Mucosa of descending colon (tissue), 3 donors: ENCODE measurements at regions not wholly inside any gene's neighbourhood (a gene's known extent, or its start where the extent isn't known, plus 50 kb on each side); places are given as distances from the start of the nearest gene placed in this dataset.
"Not testable (repeated sequence)": the region's sequence is repeated elsewhere in the genome, so short reads cannot be mapped to it uniquely, and the experiment has no call there.

ENCODE experiments used
- ATAC-seq: fragments of 200-7000 bp; cut with Tn5 transposase; one replicate; pipeline ENCODE4 v1.9.1; 2020; ENCODE audit warnings: mild to moderate bottlenecking, moderate library complexity
- DNase-seq, 3 donors: peaks; one replicate each; pipeline ENCODE4 v3.0.0-alpha.2; 2020
- H3K36me3 ChIP-seq: fragments of 200-600 bp; one replicate; pipeline ENCODE4 v1.8.0; 2021; ENCODE audit warnings: low read depth, mild to moderate bottlenecking
- H3K4me1 ChIP-seq: fragments of 200-600 bp; one replicate; pipeline ENCODE4 v1.8.0; 2021; ENCODE audit warnings: low read depth, mild to moderate bottlenecking
- H3K4me3 ChIP-seq: fragments of 200-600 bp; one replicate; pipeline ENCODE4 v1.8.0; 2021; ENCODE audit warnings: mild to moderate bottlenecking
- H3K9me3 ChIP-seq: fragments of 200-600 bp; one replicate; pipeline ENCODE4 v1.8.0; 2021; ENCODE audit warnings: mild to moderate bottlenecking
- intact Hi-C, 2 donors: fragments of 100-400 bp; cut with DNase I in 1 of 2; cut with micrococcal nuclease in 1 of 2; formaldehyde crosslinking; loops; one replicate each; pipeline versions ENCODE4 v1.11.0 to v1.11.1; 2022; cut with DNase I, micrococcal nuclease
- TF ChIP-seq, protein P1 (sequence below): fragments of 200-600 bp; IDR thresholded peaks from one replicate; pipeline ENCODE4 v1.8.0; 2022; ENCODE audit warnings: antibody characterized with exemption, mild to moderate bottlenecking
- donor health status: DM: no; HTN: no; CAD: no; lungs with moderate emphysema.
- donor health status: DM: no; HTN: no; CAD: no.
- donor health status: DM: no; HTN: yes; CAD: no.

GRCh38 chr6:4250645-4251044 lies 115.3 kb upstream of the ECI2 start:
- peaks cover 5% of the 10 kb centered on the region for H3K4me1 ChIP-seq
- no peak for DNase-seq
- no peak overlapping the region for H3K4me3 ChIP-seq
- no peak for ATAC-seq
- H3K36me3 ChIP-seq, result no peaks in the 10 kb centered on the region
- TF ChIP-seq, protein P1, sequence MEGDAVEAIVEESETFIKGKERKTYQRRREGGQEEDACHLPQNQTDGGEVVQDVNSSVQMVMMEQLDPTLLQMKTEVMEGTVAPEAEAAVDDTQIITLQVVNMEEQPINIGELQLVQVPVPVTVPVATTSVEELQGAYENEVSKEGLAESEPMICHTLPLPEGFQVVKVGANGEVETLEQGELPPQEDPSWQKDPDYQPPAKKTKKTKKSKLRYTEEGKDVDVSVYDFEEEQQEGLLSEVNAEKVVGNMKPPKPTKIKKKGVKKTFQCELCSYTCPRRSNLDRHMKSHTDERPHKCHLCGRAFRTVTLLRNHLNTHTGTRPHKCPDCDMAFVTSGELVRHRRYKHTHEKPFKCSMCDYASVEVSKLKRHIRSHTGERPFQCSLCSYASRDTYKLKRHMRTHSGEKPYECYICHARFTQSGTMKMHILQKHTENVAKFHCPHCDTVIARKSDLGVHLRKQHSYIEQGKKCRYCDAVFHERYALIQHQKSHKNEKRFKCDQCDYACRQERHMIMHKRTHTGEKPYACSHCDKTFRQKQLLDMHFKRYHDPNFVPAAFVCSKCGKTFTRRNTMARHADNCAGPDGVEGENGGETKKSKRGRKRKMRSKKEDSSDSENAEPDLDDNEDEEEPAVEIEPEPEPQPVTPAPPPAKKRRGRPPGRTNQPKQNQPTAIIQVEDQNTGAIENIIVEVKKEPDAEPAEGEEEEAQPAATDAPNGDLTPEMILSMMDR, result no peak
- intact Hi-C loops, result no loop called here
- H3K9me3 ChIP-seq, result no peaks in the 10 kb centered on the region

- ATAC-seq, intact Hi-C loops, H3K4me3 ChIP-seq, H3K9me3 ChIP-seq, H3K4me1 ChIP-seq, H3K36me3 ChIP-seq, DNase-seq: not testable (repeated sequence)
Observed at GRCh38 chr6:4243832-4244231, 108.5 kb upstream of the ECI2 start.

GRCh38 chr6:4243237-4243636 lies 107.9 kb upstream of the ECI2 start:
- H3K4me3 ChIP-seq, result no peak overlapping the region
- DNase-seq (no peak), ATAC-seq (no peak)
- H3K36me3 ChIP-seq, result no peaks in the 10 kb centered on the region
- peaks cover 7% of the 10 kb centered on the region for H3K9me3 ChIP-seq
- H3K4me1 ChIP-seq, result no peaks in the 10 kb centered on the region
- intact Hi-C loops, result no loop called here
- TF ChIP-seq, protein P1, result no peak

DNA sequence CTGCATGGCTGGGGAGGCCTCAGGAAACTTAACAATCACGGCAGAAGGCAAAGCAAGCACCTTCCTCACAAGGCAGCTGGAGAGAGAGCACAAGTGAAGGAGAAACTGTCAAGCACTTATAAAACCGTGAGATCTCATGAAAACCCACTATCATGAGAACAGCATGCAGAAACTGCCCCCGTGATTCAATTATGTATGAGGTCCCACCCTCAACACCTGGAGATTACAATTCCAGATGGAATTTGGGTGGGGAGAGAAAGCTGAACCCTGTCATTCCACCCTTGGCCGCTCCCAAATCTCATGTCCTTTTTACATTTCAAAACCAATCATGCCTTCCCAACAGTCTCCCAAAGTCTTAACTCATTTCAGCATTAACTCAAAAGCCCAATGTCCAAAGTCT lies 107.2 kb upstream of the ECI2 start:
- intact Hi-C loops, result no loop called here
- H3K4me1 ChIP-seq, result no peaks in the 10 kb centered on the region
- no peak overlapping the region for H3K4me3 ChIP-seq
- no peak for DNase-seq
- H3K9me3 ChIP-seq, result peaks cover 7% of the 10 kb centered on the region
- TF ChIP-seq, protein P1, result no peak
- H3K36me3 ChIP-seq, result no peaks in the 10 kb centered on the region
- ATAC-seq, result no peak

DNA sequence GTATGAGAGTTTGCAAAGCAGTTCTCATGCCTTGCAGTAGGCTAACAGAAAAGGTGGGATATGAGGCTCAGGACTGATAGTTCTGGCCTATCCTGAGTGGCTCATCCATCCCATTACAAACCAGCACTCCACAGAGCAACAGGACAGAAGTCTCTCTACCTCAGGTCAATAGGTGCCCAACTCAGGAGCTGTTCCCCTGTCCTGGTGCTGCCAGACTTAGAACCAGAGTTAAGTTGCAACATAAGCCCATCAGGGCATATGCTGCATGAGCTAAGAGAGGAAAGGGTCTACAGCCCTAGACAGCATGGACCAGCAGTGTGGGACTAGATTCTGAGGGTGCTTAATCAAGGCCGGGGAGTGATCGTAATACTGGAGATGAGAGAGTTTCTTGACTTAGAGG lies 104.8 kb upstream of the ECI2 start:
- DNase-seq, result no peak
- no peak overlapping the region for H3K4me3 ChIP-seq
- TF ChIP-seq, protein P1, result no peak
- ATAC-seq, result no peak
- intact Hi-C loops, result no loop called here
- H3K9me3 ChIP-seq, result peaks cover 7% of the 10 kb centered on the region
- no peaks in the 10 kb centered on the region for H3K4me1 ChIP-seq
- no peaks in the 10 kb centered on the region for H3K36me3 ChIP-seq

DNA sequence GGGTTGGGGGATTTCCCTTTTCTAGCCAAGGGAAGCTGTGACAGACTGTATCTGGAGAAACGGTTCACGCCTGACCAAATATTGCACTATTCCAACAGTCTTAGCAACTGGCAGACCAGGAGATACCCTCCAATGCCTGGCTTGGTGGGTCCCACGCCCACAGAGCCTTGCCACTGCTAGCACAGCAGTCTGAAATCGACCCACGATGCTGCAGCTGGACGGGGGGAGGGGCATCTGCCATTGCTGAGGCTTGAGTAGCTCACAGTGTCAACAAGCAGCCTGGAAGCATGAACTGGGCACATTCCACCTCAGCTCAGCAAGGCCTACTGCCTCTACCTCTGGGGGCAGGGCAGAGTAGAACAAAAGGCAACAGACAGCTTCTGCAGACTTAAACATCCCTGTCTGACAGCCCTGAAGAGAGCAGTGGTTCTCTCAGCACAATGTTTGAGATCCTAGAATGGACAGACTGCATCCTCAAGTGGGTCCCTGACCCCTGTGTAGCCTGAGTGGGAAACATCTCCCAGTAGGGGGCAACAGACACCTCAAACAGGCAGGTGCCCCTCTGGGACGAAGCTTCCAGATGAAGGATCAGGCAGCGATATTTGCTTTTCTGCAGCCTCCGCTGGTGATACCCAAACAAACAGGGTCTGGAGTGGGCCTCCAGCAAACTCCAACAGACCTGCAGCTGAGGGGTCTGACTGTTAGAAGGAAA lies 89.9 kb upstream of the ECI2 start:
- no peak for ATAC-seq
- no peak for DNase-seq
- intact Hi-C loops, result no loop called here

More for the DNA sequence above, 89.9 kb upstream of the ECI2 start:
- Histone ChIP-seq H3K36me3 (no peaks in the 10 kb centered on the region), H3K4me3 (no peak overlapping the region), H3K9me3 (no peaks in the 10 kb centered on the region), H3K4me1 (no peaks in the 10 kb centered on the region)
- TF ChIP-seq, protein P1, result no peak
